Astrocyte (in vitro differentiated cells and primary cell): ENCODE measurements at regions not wholly inside any gene's neighbourhood (a gene's known extent, or its start where the extent isn't known, plus 50 kb on each side); places are given as distances from the start of the nearest gene placed in this dataset.

Experiments
- DNase-seq: peaks from one replicate; pipeline ENCODE4 v3.0.0-alpha.2; 2010; ENCODE audit warnings: low read depth
- FAIRE-seq: peaks from 2 replicates; lab custom pipeline; 2011; peaks lifted over from hg19 to GRCh38; lab: Jason Lieb, UNC
- H2AFZ ChIP-seq: 2 replicates; pipeline ENCODE4 v1.6.0; 2012; ENCODE audit warnings: low read depth, low read length, inconsistent platforms
- H3K27ac ChIP-seq: 2 replicates; pipeline ENCODE4 v1.5.1; 2011; ENCODE audit warnings: low read depth, low read length, inconsistent platforms
- H3K27me3 ChIP-seq: 2 replicates; pipeline ENCODE4 v1.6.0; 2011; ENCODE audit warnings: low read length, inconsistent platforms; ENCODE audit not compliant: insufficient read depth
- H3K36me3 ChIP-seq: 2 replicates; pipeline ENCODE4 v1.5.1; 2011; ENCODE audit warnings: low read length, inconsistent platforms; ENCODE audit not compliant: insufficient read depth
- H3K4me1 ChIP-seq: 2 replicates; pipeline ENCODE4 v1.5.1; 2011; ENCODE audit warnings: low read length, inconsistent platforms; ENCODE audit not compliant: insufficient read depth
- H3K4me2 ChIP-seq: 2 replicates; pipeline ENCODE4 v1.6.0; 2012; ENCODE audit warnings: low read length, inconsistent platforms
- H3K4me3 ChIP-seq: 2 replicates; pipeline ENCODE4 v1.5.1; 2011; ENCODE audit warnings: low read depth, mild to moderate bottlenecking, low read length, inconsistent platforms; ENCODE audit not compliant: insufficient read depth
- H3K79me2 ChIP-seq: 2 replicates; pipeline ENCODE4 v1.6.0; 2012; ENCODE audit warnings: mild to moderate bottlenecking, low read length, inconsistent platforms; ENCODE audit not compliant: insufficient read depth
- H3K9ac ChIP-seq: 2 replicates; pipeline ENCODE4 v1.6.0; 2012; ENCODE audit warnings: mild to moderate bottlenecking, low read length, inconsistent platforms
- H3K9me3 ChIP-seq: 2 replicates; pipeline ENCODE4 v1.5.1; 2012; ENCODE audit warnings: low read depth, mild to moderate bottlenecking, low read length, inconsistent platforms; ENCODE audit not compliant: insufficient read depth
- H4K20me1 ChIP-seq: 2 replicates; pipeline ENCODE4 v1.6.0; 2012; ENCODE audit warnings: low read length, inconsistent platforms; ENCODE audit not compliant: insufficient read depth
- H3K27ac Mint-ChIP-seq: one replicate; pipeline ENCODE4 v1.8.0; 2021; ENCODE audit warnings: mild to moderate bottlenecking, mixed read lengths; ENCODE audit not compliant: unreplicated experiment
- H3K27me3 Mint-ChIP-seq: one replicate; pipeline ENCODE4 v1.8.0; 2021; ENCODE audit warnings: low read depth, mixed read lengths; ENCODE audit not compliant: unreplicated experiment
- H3K36me3 Mint-ChIP-seq: one replicate; pipeline ENCODE4 v1.8.0; 2021; ENCODE audit warnings: low read depth, mixed read lengths; ENCODE audit not compliant: unreplicated experiment
- H3K4me1 Mint-ChIP-seq: one replicate; pipeline ENCODE4 v1.8.0; 2021; ENCODE audit warnings: low read depth, mixed read lengths; ENCODE audit not compliant: unreplicated experiment
- H3K4me3 Mint-ChIP-seq: one replicate; pipeline ENCODE4 v1.8.0; 2021; ENCODE audit warnings: mild to moderate bottlenecking, moderate library complexity, mixed read lengths; ENCODE audit not compliant: unreplicated experiment
- H3K9me3 Mint-ChIP-seq: one replicate; pipeline ENCODE4 v1.8.0; 2021; ENCODE audit warnings: mild to moderate bottlenecking, mixed read lengths; ENCODE audit not compliant: unreplicated experiment
- CTCF ChIP-seq: IDR thresholded peaks from 2 replicates; pipeline ENCODE4 v1.5.1; 2011; ENCODE audit warnings: low read depth, mild to moderate bottlenecking, inconsistent platforms, low read length, moderate library complexity; ENCODE audit not compliant: insufficient read depth
- EZH2 ChIP-seq: IDR thresholded peaks from 2 replicates; pipeline ENCODE4 v1.6.1; 2012; ENCODE audit warnings: mild to moderate bottlenecking, low read length, inconsistent platforms; ENCODE audit not compliant: insufficient read depth

GRCh38 chr14:47846008-47846407, 170.6 kb upstream of the MDGA2 start:
- no peak overlapping the region for H3K9ac ChIP-seq
- no peak overlapping the region for H3K27ac ChIP-seq
- H3K9me3 ChIP-seq, result no peaks in the 10 kb centered on the region
- TF ChIP-seq EZH2 (no peak), CTCF (no peak)
- peaks cover 4% of the 10 kb centered on the region for H3K9me3 Mint-ChIP-seq
- no peaks in the 10 kb centered on the region for H3K79me2 ChIP-seq
- FAIRE-seq, result no peak
- no peaks in the 10 kb centered on the region for H3K27me3 Mint-ChIP-seq
- DNase-seq, result no peak
- no peak overlapping the region for H3K4me3 ChIP-seq
- no peaks in the 10 kb centered on the region for H4K20me1 ChIP-seq
- H3K36me3 Mint-ChIP-seq, result no peaks in the 10 kb centered on the region
- no peaks in the 10 kb centered on the region for H3K4me1 ChIP-seq
- H3K4me3 Mint-ChIP-seq, result no peak overlapping the region
- no peaks in the 10 kb centered on the region for H3K36me3 ChIP-seq
- no peak overlapping the region for H3K27ac Mint-ChIP-seq
- H3K27me3 ChIP-seq, result no peaks in the 10 kb centered on the region
- no peak overlapping the region for H2AFZ ChIP-seq
- no peaks in the 10 kb centered on the region for H3K4me1 Mint-ChIP-seq
- no peak overlapping the region for H3K4me2 ChIP-seq

GRCh38 chr14:47843236-47843635, 167.8 kb upstream of the MDGA2 start:
- Mint-ChIP-seq H3K4me1 (no peaks in the 10 kb centered on the region), H3K27ac (no peak overlapping the region), H3K9me3 (no peaks in the 10 kb centered on the region), H3K4me3 (no peak overlapping the region), H3K36me3 (no peaks in the 10 kb centered on the region), H3K27me3 (no peaks in the 10 kb centered on the region)
- no peak for TF ChIP-seq EZH2
- FAIRE-seq (no peak), DNase-seq (no peak)
- Histone ChIP-seq H4K20me1 (no peaks in the 10 kb centered on the region), H3K9ac (no peak overlapping the region), H3K4me3 (no peak overlapping the region), H3K4me2 (no peak overlapping the region), H3K4me1 (no peaks in the 10 kb centered on the region), H3K79me2 (no peaks in the 10 kb centered on the region), H3K27me3 (no peaks in the 10 kb centered on the region), H3K9me3 (no peaks in the 10 kb centered on the region), H3K27ac (no peak overlapping the region), H2AFZ (no peak overlapping the region), H3K36me3 (no peaks in the 10 kb centered on the region)

GRCh38 chr14:47833011-47833410, 157.6 kb upstream of the MDGA2 start:
- Histone ChIP-seq H2AFZ (no peak overlapping the region), H3K27me3 (no peaks in the 10 kb centered on the region), H3K9me3 (no peaks in the 10 kb centered on the region), H3K4me1 (no peaks in the 10 kb centered on the region), H3K4me3 (no peak overlapping the region), H3K4me2 (no peak overlapping the region), H4K20me1 (no peaks in the 10 kb centered on the region), H3K79me2 (no peaks in the 10 kb centered on the region), H3K27ac (no peak overlapping the region), H3K36me3 (no peaks in the 10 kb centered on the region), H3K9ac (no peak overlapping the region)
- no peaks in the 10 kb centered on the region for H3K9me3 Mint-ChIP-seq
- H3K36me3 Mint-ChIP-seq, result no peaks in the 10 kb centered on the region
- FAIRE-seq (no peak), DNase-seq (no peak)
- H3K27ac Mint-ChIP-seq, result no peak overlapping the region
- H3K4me1 Mint-ChIP-seq, result no peaks in the 10 kb centered on the region
- H3K4me3 Mint-ChIP-seq, result no peak overlapping the region
- H3K27me3 Mint-ChIP-seq, result no peaks in the 10 kb centered on the region
- TF ChIP-seq CTCF (no peak), EZH2 (no peak)
